GM12874 (cell line): ENCODE measurements at regions not wholly inside any gene's neighbourhood (a gene's known extent, or its start where the extent isn't known, plus 50 kb on each side); places are given as distances from the start of the nearest gene placed in this dataset.

Source experiments
- TF ChIP-seq, protein P1 (sequence below): IDR thresholded peaks from 2 replicates; pipeline ENCODE4 v1.5.1; 2011; ENCODE audit warnings: low read depth, mild to moderate bottlenecking, control low read depth, low read length, moderate library complexity; ENCODE audit not compliant: insufficient read depth

- TF ChIP-seq, protein P1, sequence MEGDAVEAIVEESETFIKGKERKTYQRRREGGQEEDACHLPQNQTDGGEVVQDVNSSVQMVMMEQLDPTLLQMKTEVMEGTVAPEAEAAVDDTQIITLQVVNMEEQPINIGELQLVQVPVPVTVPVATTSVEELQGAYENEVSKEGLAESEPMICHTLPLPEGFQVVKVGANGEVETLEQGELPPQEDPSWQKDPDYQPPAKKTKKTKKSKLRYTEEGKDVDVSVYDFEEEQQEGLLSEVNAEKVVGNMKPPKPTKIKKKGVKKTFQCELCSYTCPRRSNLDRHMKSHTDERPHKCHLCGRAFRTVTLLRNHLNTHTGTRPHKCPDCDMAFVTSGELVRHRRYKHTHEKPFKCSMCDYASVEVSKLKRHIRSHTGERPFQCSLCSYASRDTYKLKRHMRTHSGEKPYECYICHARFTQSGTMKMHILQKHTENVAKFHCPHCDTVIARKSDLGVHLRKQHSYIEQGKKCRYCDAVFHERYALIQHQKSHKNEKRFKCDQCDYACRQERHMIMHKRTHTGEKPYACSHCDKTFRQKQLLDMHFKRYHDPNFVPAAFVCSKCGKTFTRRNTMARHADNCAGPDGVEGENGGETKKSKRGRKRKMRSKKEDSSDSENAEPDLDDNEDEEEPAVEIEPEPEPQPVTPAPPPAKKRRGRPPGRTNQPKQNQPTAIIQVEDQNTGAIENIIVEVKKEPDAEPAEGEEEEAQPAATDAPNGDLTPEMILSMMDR, result no peak
Observed at GRCh38 chr5:86879086-86879485, 261.3 kb downstream of the COX7C start.

GRCh38 chr5:86880344-86880743, 262.6 kb downstream of the COX7C start:
- TF ChIP-seq, protein P1, result no peak

DNA sequence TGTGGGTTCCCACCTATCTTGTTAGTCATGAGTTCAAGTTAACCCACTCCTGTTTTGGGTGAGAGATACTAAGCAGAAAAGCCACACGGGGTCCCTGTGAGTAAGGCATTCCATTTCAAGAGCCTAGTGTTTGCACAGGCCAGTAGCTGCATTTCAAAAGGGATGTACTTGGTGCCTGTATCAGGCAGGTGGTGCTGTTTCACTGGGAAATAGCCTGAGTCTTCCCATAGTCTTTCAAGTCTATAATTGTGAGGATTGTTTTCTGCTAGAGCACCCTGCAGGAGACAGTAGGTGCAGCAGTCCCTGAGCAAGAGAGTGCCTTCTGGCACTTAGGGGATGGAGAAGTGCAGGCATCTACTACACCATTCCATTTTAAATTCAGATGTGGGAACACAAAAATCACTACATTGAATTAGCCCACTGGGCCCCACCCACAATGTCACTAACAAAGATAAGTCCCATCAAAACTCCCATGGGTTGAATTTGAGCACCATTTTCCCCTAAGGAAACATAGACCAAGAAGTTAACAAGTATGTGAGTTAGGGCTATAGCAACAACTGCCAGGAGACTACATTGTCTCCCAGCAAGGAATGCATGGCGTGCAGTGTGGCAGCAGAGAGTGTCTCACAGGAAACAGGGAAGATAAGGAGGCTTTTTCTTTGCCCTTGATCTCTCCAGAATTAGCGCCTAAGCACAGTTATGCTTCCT, 263.2 kb downstream of the COX7C start:
- TF ChIP-seq, protein P1, result peak; percentile 60

- TF ChIP-seq, protein P1, result no peak
Observed at GRCh38 chr5:86881493-86882090, 263.9 kb downstream of the COX7C start.

DNA sequence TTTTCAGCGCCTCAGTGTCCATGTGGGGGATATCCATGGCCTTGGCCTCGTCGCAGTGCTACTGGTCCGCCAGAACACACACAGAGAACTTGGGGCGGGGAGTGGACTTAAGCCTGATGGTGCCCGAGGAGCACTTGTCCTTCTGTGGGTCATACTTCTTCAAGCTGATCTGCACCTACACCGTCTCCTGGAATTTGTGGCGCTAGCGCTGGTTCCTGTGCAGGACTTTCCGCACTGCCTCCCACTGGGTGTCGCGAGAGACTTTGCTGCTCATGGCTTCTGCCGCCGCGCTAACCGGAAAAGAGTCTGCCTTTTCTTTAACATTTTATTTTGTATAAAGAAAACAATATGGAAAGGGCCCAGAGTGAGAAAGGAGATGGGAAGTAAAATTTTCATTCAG, 266.9 kb downstream of the COX7C start:
- TF ChIP-seq, protein P1, result no peak

- TF ChIP-seq, protein P1, result no peak
Observed at GRCh38 chr5:86885011-86885410, 267.3 kb downstream of the COX7C start.

DNA sequence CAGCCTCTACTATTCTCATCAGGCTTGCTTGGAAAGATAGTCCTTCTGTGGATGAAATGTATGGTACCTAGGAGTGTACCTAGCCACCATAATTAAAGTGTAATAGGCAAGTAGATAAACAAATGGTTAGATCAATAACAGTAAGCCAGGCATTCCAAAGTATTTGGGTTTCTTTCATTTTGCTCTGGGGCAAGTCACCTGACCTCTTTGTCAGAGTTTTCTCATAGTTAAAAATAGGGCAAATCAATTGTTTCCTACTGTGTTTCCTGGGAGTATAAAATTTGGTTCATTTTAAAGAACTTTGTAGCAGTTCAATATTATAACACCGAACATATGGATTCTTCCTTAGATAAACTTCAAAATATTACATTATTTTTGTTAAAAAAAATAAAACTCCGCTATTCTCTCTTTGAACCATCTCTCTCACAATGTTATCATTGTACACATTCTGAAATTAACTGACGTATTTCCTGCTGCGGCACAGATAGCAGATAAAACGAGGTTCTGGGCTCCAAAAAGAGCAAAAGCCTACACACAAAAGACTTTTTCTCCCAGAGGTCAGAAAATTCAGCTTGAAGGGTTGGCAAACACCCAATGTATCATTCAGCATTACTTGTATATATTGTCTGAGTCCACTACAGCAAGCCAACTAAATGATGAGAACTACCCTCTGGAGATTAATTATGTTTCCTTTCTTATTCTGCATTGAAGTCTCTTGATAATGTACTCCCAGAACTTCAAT, 267.9 kb downstream of the COX7C start:
- TF ChIP-seq, protein P1, result no peak
